ENCODE measurements at regions not wholly inside any gene's neighbourhood (a gene's known extent, or its start where the extent isn't known, plus 50 kb on each side); places are given as distances from the start of the nearest gene placed in this dataset.

- TF ChIP-seq EZH2 (IDR thresholded peaks at IDR 0.05; ENCODE audit: borderline replicate concordance, control insufficient read depth, low read depth, low read length) (no peak), POLR2A (IDR thresholded peaks at IDR 0.05; ENCODE audit: low read depth, low read length) (no peak)
Observed at GRCh38 chr3:66934725-66935124, 63.4 kb upstream of the KBTBD8 start.

Data from GM12878 (cell line).